ENCODE measurements at regions not wholly inside any gene's neighbourhood (a gene's known extent, or its start where the extent isn't known, plus 50 kb on each side); places are given as distances from the start of the nearest gene placed in this dataset.

DNA sequence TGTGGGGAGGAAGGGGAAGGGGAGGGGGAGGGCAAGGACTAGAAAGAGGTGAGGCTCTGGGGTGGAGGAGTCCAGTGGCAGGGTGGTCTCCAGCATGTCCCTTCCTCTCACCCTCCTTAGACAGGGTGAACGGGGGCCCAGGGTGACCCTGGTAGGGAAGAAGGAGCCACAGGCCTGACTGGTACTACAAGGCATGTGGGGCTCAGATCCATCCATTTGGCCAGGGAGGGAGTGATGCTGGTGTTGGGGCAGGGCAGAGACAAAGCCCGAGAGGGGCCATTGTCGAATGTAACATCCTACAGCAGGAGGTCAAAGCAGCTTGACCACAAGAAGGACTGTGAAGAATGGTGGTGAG lies 69.0 kb upstream of the SHISAL1 start:
- Mint-ChIP-seq H3K36me3 (ENCODE audit: low read depth) (no peaks in the 10 kb centered on the region), H3K4me3 (no peak overlapping the region), H3K27ac (ENCODE audit: unreplicated experiment) (no peak overlapping the region), H3K9me3 (no peaks in the 10 kb centered on the region), H3K27me3 (ENCODE audit: low read depth) (peaks cover 6% of the 10 kb centered on the region), H3K4me1 (peaks cover 19% of the 10 kb centered on the region)
- DNase-seq (ENCODE audit: low read depth, low spot score): no peak
- TF ChIP-seq, protein P1, sequence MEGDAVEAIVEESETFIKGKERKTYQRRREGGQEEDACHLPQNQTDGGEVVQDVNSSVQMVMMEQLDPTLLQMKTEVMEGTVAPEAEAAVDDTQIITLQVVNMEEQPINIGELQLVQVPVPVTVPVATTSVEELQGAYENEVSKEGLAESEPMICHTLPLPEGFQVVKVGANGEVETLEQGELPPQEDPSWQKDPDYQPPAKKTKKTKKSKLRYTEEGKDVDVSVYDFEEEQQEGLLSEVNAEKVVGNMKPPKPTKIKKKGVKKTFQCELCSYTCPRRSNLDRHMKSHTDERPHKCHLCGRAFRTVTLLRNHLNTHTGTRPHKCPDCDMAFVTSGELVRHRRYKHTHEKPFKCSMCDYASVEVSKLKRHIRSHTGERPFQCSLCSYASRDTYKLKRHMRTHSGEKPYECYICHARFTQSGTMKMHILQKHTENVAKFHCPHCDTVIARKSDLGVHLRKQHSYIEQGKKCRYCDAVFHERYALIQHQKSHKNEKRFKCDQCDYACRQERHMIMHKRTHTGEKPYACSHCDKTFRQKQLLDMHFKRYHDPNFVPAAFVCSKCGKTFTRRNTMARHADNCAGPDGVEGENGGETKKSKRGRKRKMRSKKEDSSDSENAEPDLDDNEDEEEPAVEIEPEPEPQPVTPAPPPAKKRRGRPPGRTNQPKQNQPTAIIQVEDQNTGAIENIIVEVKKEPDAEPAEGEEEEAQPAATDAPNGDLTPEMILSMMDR (conservative IDR thresholded peaks at IDR 0.05): no peak

DNA sequence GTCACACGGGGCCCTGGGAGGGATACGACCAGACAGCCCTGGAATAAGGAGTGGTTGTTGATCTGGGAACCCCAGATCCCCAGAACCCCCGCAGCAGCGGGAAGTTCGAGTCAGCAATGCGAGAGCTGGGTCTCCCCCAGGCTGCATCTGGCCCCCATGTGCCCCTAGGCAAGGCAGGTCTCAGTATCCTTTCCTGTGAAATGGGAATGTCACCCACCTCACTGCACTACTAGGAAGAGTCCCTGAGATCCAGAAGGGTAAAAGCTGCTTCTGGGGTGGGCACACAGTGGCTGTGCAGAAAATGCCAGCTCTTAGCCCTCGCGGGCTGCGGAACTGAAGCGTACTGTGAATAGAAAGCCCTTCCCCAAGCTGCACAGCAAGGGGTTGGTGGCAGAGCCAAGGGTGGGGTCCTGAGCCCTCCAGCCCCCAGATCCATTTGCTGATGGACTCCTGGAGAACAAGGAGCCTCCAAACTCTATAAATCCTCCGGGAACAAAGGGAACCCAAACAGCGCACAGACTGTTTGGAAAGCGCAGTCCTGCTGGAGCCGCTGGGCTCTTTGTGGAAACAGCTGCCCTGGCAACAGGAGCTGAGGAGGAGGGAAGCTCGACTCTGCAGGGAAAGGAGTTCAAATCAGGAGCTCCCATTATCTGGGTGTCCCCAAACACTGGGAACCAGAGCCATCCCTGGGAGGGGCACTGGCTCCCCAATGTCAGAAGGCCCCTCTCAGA lies 68.2 kb upstream of the SHISAL1 start:
- Mint-ChIP-seq H3K36me3 (ENCODE audit: low read depth) (no peaks in the 10 kb centered on the region), H3K9me3 (no peaks in the 10 kb centered on the region), H3K27ac (ENCODE audit: unreplicated experiment) (no peak overlapping the region), H3K4me3 (no peak overlapping the region), H3K27me3 (ENCODE audit: low read depth) (peaks cover 6% of the 10 kb centered on the region), H3K4me1 (peaks cover 19% of the 10 kb centered on the region)
- no peak for DNase-seq (ENCODE audit: low read depth, low spot score)
- TF ChIP-seq, protein P1 (conservative IDR thresholded peaks at IDR 0.05): no peak

DNA sequence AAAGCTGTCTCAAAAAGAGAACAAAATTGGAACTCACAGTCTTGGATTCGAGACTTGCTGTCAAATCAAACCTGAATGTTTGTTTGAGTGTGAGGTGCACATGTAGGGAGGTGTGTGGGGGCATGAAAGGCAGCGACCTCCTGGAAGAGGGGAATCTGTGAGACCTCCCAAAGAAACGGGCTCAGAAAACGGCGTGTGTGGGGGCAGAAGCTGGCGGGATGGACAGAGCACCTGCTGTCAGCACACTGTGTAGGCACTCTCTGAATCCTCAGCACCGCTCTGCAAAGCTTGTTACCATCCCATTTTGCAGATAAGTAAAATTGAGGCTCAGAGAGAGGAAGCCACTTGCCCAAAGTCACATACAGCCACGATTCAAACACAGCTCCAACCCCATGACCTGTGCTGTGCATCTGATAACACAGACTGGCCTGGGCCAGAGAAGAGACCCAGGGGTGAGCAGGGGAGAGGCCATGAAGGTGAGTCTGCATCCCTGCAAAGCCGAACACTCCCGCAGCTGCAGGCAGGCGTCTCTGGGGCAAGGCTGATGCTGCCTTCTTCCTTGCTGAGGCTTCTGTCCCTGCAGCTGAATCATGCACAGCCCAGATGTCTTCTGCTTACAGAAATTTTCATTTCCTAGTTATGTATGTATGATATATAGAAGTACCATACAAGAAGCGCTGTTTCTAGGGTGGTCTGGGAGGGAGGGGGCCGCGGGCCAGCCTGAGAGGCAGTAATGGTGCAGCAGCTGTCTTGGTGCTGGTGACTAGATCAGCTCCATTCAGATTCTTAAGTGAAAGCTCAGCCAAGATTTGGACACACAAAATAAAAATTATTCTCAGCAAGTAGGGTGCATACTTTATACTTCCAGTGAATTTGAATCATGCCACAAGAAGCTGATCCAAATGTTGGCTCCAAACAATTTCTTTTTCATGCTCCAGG lies 67.3 kb upstream of the SHISAL1 start:
- H3K4me1 Mint-ChIP-seq: peaks cover 19% of the 10 kb centered on the region
- peaks cover 5% of the 10 kb centered on the region for H3K9me3 Mint-ChIP-seq
- DNase-seq (ENCODE audit: low read depth, low spot score): no peak
- no peak overlapping the region for H3K4me3 Mint-ChIP-seq
- H3K27ac Mint-ChIP-seq (ENCODE audit: unreplicated experiment): no peak overlapping the region
- TF ChIP-seq, protein P1 (conservative IDR thresholded peaks at IDR 0.05): no peak
- H3K27me3 Mint-ChIP-seq (ENCODE audit: low read depth): peaks cover 6% of the 10 kb centered on the region
- no peaks in the 10 kb centered on the region for H3K36me3 Mint-ChIP-seq (ENCODE audit: low read depth)

DNA sequence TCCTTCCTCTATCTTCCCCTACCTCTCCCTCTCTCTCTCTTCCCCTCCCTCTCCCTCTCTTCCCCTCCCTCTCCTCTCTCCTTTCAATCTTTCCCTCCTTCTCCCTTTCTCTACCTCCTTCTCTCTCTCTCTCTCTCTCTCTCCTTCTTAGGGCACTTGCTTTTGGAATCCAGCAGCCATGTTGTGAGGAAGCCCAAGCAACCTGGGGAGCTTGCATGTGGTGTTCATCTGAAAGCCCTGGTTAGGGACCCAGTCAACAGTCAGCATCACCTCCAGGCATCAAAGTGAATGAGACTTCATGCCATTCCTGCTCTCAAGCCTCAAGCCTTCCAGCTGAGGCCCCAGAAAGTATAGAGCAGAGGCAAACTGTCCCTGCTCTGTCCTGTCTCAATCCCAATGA lies 65.6 kb upstream of the SHISAL1 start:
- no peak overlapping the region for H3K27ac Mint-ChIP-seq (ENCODE audit: unreplicated experiment)
- TF ChIP-seq, protein P1 (conservative IDR thresholded peaks at IDR 0.05): no peak
- no peak for DNase-seq (ENCODE audit: low read depth, low spot score)
- no peak overlapping the region for H3K4me3 Mint-ChIP-seq
- peaks cover 7% of the 10 kb centered on the region for H3K9me3 Mint-ChIP-seq
- peaks cover 6% of the 10 kb centered on the region for H3K27me3 Mint-ChIP-seq (ENCODE audit: low read depth)
- H3K36me3 Mint-ChIP-seq (ENCODE audit: low read depth): no peaks in the 10 kb centered on the region
- H3K4me1 Mint-ChIP-seq: peaks cover 19% of the 10 kb centered on the region

DNA sequence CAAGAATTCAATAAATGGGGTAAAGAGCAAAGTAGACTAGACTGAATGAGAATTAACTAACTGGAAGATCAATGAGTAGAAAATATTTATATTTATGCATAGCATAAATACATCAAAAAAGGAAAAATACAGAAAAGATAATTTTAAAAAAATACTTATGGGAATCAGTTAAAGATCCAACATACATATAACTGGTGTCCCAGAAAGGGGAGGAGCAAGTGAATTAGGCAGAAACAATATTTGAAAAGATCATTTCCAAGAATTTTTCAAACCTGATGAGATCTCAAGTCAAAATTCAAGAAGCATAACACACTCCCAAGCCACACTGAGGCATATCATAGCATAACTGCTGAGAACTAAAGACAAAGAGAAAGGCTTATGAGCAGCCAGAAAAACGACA lies 62.7 kb upstream of the SHISAL1 start:
- peaks cover 6% of the 10 kb centered on the region for H3K27me3 Mint-ChIP-seq (ENCODE audit: low read depth)
- peaks cover 7% of the 10 kb centered on the region for H3K9me3 Mint-ChIP-seq
- H3K27ac Mint-ChIP-seq (ENCODE audit: unreplicated experiment): no peak overlapping the region
- H3K4me1 Mint-ChIP-seq: no peaks in the 10 kb centered on the region
- H3K4me3 Mint-ChIP-seq: no peak overlapping the region
- H3K36me3 Mint-ChIP-seq (ENCODE audit: low read depth): no peaks in the 10 kb centered on the region
- TF ChIP-seq, protein P1 (conservative IDR thresholded peaks at IDR 0.05): no peak
- no peak for DNase-seq (ENCODE audit: low read depth, low spot score)

All from neural crest cell (in vitro differentiated cells).